GM12892 (cell line): ENCODE measurements at regions not wholly inside any gene's neighbourhood (a gene's known extent, or its start where the extent isn't known, plus 50 kb on each side); places are given as distances from the start of the nearest gene placed in this dataset.

Source experiments
- POLR2A ChIP-seq: IDR thresholded peaks from 2 replicates; pipeline ENCODE4 v1.6.1; 2011; ENCODE audit warnings: low read depth, low read length, control low read depth
- POLR2AphosphoS5 ChIP-seq: IDR thresholded peaks from 2 replicates; pipeline ENCODE4 v1.6.1; 2011; ENCODE audit warnings: low read depth, low read length, control low read depth

GRCh38 chr5:3394891-3395599 is 200.6 kb upstream of the IRX1 start:
- TF ChIP-seq POLR2AphosphoS5 (no peak), POLR2A (no peak)
